Stomach smooth muscle (tissue), 2 donors: ENCODE measurements at regions not wholly inside any gene's neighbourhood (a gene's known extent, or its start where the extent isn't known, plus 50 kb on each side); places are given as distances from the start of the nearest gene placed in this dataset.

Experiments
- H3K27ac ChIP-seq: one replicate; pipeline ENCODE4 v1.7.0; 2013; ENCODE audit warnings: mild to moderate bottlenecking, low read length, inconsistent platforms
- H3K27me3 ChIP-seq, 2 donors: one replicate each; pipeline ENCODE4 v1.7.0; 2013; ENCODE audit warnings: low read length in 2 of 2; ENCODE audit not compliant: insufficient read depth in 2 of 2, control insufficient read depth in 1 of 2
- H3K36me3 ChIP-seq, 2 donors: one replicate each; pipeline ENCODE4 v1.7.0; 2013; ENCODE audit warnings: low read length in 2 of 2; ENCODE audit not compliant: control insufficient read depth in 2 of 2, insufficient read depth in 2 of 2
- H3K4me1 ChIP-seq: one replicate; pipeline ENCODE4 v1.7.0; 2013; ENCODE audit warnings: low read length; ENCODE audit not compliant: control insufficient read depth, insufficient read depth
- H3K4me3 ChIP-seq, 2 donors: one replicate each; pipeline ENCODE4 v1.7.0; 2013; ENCODE audit warnings: low read length in 2 of 2
- H3K9ac ChIP-seq, 2 donors: one replicate each; pipeline ENCODE4 v1.7.0; 2013; ENCODE audit warnings: low read length in 2 of 2, mild to moderate bottlenecking in 1 of 2
- H3K9me3 ChIP-seq, 2 donors: one replicate each; pipeline ENCODE4 v1.7.0; 2013; ENCODE audit warnings: low read length in 2 of 2; ENCODE audit not compliant: control insufficient read depth in 2 of 2
- donor health status: healthy.
- donor health status: Pancreatic carcinoma.

- Histone ChIP-seq H3K4me1 (no peaks in the 10 kb centered on the region), H3K9ac (no peak overlapping the region), H3K27me3 (no peaks in the 10 kb centered on the region), H3K36me3 (no peaks in the 10 kb centered on the region), H3K27ac (no peak overlapping the region), H3K4me3 (no peak overlapping the region), H3K9me3 (no peaks in the 10 kb centered on the region)
Measured at GRCh38 chr7:36006636-36007229, 146.3 kb upstream of the EEPD1 start.

GRCh38 chr7:36010656-36011587 is 142.1 kb upstream of the EEPD1 start:
- H3K27me3 ChIP-seq, result no peaks in the 10 kb centered on the region
- no peaks in the 10 kb centered on the region for H3K4me1 ChIP-seq
- H3K9me3 ChIP-seq, result no peaks in the 10 kb centered on the region
- no peak overlapping the region for H3K27ac ChIP-seq
- H3K4me3 ChIP-seq, result no peak overlapping the region
- no peaks in the 10 kb centered on the region for H3K36me3 ChIP-seq
- no peak overlapping the region for H3K9ac ChIP-seq

GRCh38 chr7:36011588-36011965 is 141.5 kb upstream of the EEPD1 start:
- no peaks in the 10 kb centered on the region for H3K9me3 ChIP-seq
- H3K4me1 ChIP-seq, result no peaks in the 10 kb centered on the region
- H3K36me3 ChIP-seq, result no peaks in the 10 kb centered on the region
- H3K9ac ChIP-seq, result no peak overlapping the region
- H3K27me3 ChIP-seq, result no peaks in the 10 kb centered on the region
- H3K4me3 ChIP-seq, result no peak overlapping the region
- no peak overlapping the region for H3K27ac ChIP-seq

- H3K4me3 ChIP-seq, result no peak overlapping the region
- no peak overlapping the region for H3K9ac ChIP-seq
- H3K9me3 ChIP-seq, result no peaks in the 10 kb centered on the region
Measured at GRCh38 chr7:36013246-36014014, 139.6 kb upstream of the EEPD1 start.

GRCh38 chr7:36014961-36015360 is 138.1 kb upstream of the EEPD1 start:
- Histone ChIP-seq H3K4me1 (no peaks in the 10 kb centered on the region), H3K27me3 (no peaks in the 10 kb centered on the region), H3K36me3 (no peaks in the 10 kb centered on the region), H3K9me3 (no peaks in the 10 kb centered on the region), H3K4me3 (no peak overlapping the region), H3K9ac (no peak overlapping the region), H3K27ac (no peak overlapping the region)

More at GRCh38 chr7:36013246-36014014, 139.6 kb upstream of the EEPD1 start:
- Histone ChIP-seq H3K36me3 (no peaks in the 10 kb centered on the region), H3K27me3 (no peaks in the 10 kb centered on the region), H3K4me1 (no peaks in the 10 kb centered on the region), H3K27ac (no peak overlapping the region)

- no peaks in the 10 kb centered on the region for H3K9me3 ChIP-seq
- H3K9ac ChIP-seq, result no peak overlapping the region
- no peaks in the 10 kb centered on the region for H3K36me3 ChIP-seq
- H3K4me3 ChIP-seq, result no peak overlapping the region
- no peaks in the 10 kb centered on the region for H3K27me3 ChIP-seq
- H3K4me1 ChIP-seq, result no peaks in the 10 kb centered on the region
- H3K27ac ChIP-seq, result no peak overlapping the region
Measured at GRCh38 chr7:36015733-36016132, 137.3 kb upstream of the EEPD1 start.

GRCh38 chr7:36016648-36017047 is 136.4 kb upstream of the EEPD1 start:
- Histone ChIP-seq H3K27me3 (no peaks in the 10 kb centered on the region), H3K9ac (no peak overlapping the region), H3K4me1 (no peaks in the 10 kb centered on the region), H3K36me3 (no peaks in the 10 kb centered on the region), H3K4me3 (no peak overlapping the region), H3K27ac (no peak overlapping the region), H3K9me3 (no peaks in the 10 kb centered on the region)

GRCh38 chr7:36017111-36017510 is 135.9 kb upstream of the EEPD1 start:
- Histone ChIP-seq H3K9me3 (no peaks in the 10 kb centered on the region), H3K27ac (no peak overlapping the region), H3K4me3 (no peak overlapping the region), H3K27me3 (no peaks in the 10 kb centered on the region), H3K36me3 (no peaks in the 10 kb centered on the region), H3K9ac (no peak overlapping the region), H3K4me1 (no peaks in the 10 kb centered on the region)

GRCh38 chr7:36018816-36019484 is 134.1 kb upstream of the EEPD1 start:
- no peak overlapping the region for H3K4me3 ChIP-seq
- H3K27me3 ChIP-seq, result no peaks in the 10 kb centered on the region

GRCh38 chr7:36019538-36019937 is 133.5 kb upstream of the EEPD1 start:
- Histone ChIP-seq H3K4me1 (no peaks in the 10 kb centered on the region), H3K9ac (no peak overlapping the region), H3K27ac (no peak overlapping the region), H3K9me3 (no peaks in the 10 kb centered on the region), H3K36me3 (no peaks in the 10 kb centered on the region), H3K4me3 (no peak overlapping the region), H3K27me3 (no peaks in the 10 kb centered on the region)

More at GRCh38 chr7:36018816-36019484, 134.1 kb upstream of the EEPD1 start:
- no peak overlapping the region for H3K9ac ChIP-seq
- H3K27ac ChIP-seq, result no peak overlapping the region
- H3K4me1 ChIP-seq, result no peaks in the 10 kb centered on the region
- no peaks in the 10 kb centered on the region for H3K36me3 ChIP-seq
- H3K9me3 ChIP-seq, result no peaks in the 10 kb centered on the region
